ENCODE measurements at regions not wholly inside any gene's neighbourhood (a gene's known extent, or its start where the extent isn't known, plus 50 kb on each side); places are given as distances from the start of the nearest gene placed in this dataset.

DNA sequence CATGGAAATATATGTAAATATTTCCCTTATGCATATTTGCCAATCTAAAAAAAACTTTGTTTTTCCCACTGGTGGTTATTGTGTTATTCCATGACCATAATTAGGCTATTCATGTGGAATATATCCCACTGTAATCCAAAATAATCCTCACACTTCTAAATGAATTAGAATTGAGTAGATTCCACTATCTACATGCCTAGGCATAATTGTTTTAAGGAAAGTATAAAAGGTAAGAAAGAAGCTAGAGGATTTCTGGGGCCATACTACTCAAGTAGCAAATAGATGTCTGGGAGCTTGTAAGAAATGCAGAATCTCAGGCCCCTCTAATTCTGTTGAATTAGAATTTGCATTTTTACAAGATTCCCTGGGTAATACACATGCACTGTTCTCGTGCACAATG is 83.5 kb upstream of the RRP15 start:
- H4K20me1 ChIP-seq (ENCODE audit: control insufficient read depth, insufficient read depth): no peaks in the 10 kb centered on the region
- RAD21 ChIA-PET (ENCODE audit: unreplicated experiment): no interaction called here
- FAIRE-seq (no peak), DNase-seq (ENCODE audit: low read depth, low spot score) (no peak), ATAC-seq (no peak)
- no peak overlapping the region for H3K4me3 ChIP-seq
- SMC1A ChIA-PET (ENCODE audit: uncharacterized antibody, unreplicated experiment): no interaction called here
- POLR2A ChIA-PET: interaction anchor here (0.5 kb wide), 1 partner anchor 113 kb away, joined by 3 read pairs; no protein-coding TSS in a partner anchor
- no peaks in the 10 kb centered on the region for H3K4me1 ChIP-seq (ENCODE audit: control insufficient read depth, insufficient read depth, low read length)
- intact Hi-C loops (cut with micrococcal nuclease; ENCODE audit: unreplicated experiment) (no loop called here), in situ Hi-C loops (cut with MboI) (no loop called here)
- no peak overlapping the region for H3K4me2 ChIP-seq (ENCODE audit: control insufficient read depth, insufficient read depth)
- H3K79me2 ChIP-seq (ENCODE audit: control insufficient read depth, insufficient read depth, low read length): no peaks in the 10 kb centered on the region
- 0% methylated on average over 1 of the region's 1 CpG for WGBS (ENCODE audit: insufficient coverage, insufficient replicate concordance, low lambda C conversion rate, missing lambda C conversion rate)
- no TSS peak for BruUV-seq (replicated peaks)
- no peaks in the 10 kb centered on the region for H3K9me3 ChIP-seq (replicated peaks; ENCODE audit: control insufficient read depth, insufficient read depth, low read length)
- TF ChIP-seq PAX8 (IDR thresholded peaks at IDR 0.05) (no peak), WRNIP1 (IDR thresholded peaks at IDR 0.05; ENCODE audit: borderline replicate concordance, low read depth, low read length) (no peak), RUNX3 (IDR thresholded peaks at IDR 0.05; ENCODE audit: low read length) (no peak), SUZ12 (IDR thresholded peaks at IDR 0.05; ENCODE audit: unreplicated experiment) (no peak), ZNF217 (IDR thresholded peaks at IDR 0.05) (no peak), SPI1 (IDR thresholded peaks at IDR 0.05; ENCODE audit: borderline replicate concordance, insufficient read depth, low read depth, low read length) (no peak), EED (IDR thresholded peaks at IDR 0.05; ENCODE audit: low read depth) (no peak), RCOR1 (conservative IDR thresholded peaks at IDR 0.05; ENCODE audit: low read depth, low read length) (no peak), GATAD2B (conservative IDR thresholded peaks at IDR 0.05; ENCODE audit: low read depth) (no peak), KLF5 (IDR thresholded peaks at IDR 0.05; ENCODE audit: partially characterized antibody) (no peak), SIN3A (IDR thresholded peaks at IDR 0.05; ENCODE audit: low read depth, low read length) (no peak), SMAD5 (IDR thresholded peaks at IDR 0.05; ENCODE audit: low read depth) (no peak), CHD4 (IDR thresholded peaks at IDR 0.05) (no peak), SRF (IDR thresholded peaks at IDR 0.05; ENCODE audit: low read depth in 2 of 2, low read length in 2 of 2) (no peak), FOXM1 (IDR thresholded peaks at IDR 0.05; ENCODE audit: low read depth, low read length) (no peak)
- TF ChIP-seq, protein P1, sequence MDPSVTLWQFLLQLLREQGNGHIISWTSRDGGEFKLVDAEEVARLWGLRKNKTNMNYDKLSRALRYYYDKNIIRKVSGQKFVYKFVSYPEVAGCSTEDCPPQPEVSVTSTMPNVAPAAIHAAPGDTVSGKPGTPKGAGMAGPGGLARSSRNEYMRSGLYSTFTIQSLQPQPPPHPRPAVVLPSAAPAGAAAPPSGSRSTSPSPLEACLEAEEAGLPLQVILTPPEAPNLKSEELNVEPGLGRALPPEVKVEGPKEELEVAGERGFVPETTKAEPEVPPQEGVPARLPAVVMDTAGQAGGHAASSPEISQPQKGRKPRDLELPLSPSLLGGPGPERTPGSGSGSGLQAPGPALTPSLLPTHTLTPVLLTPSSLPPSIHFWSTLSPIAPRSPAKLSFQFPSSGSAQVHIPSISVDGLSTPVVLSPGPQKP (IDR thresholded peaks at IDR 0.05; ENCODE audit: low read depth, low read length): no peak
- TF ChIP-seq, protein P2, sequence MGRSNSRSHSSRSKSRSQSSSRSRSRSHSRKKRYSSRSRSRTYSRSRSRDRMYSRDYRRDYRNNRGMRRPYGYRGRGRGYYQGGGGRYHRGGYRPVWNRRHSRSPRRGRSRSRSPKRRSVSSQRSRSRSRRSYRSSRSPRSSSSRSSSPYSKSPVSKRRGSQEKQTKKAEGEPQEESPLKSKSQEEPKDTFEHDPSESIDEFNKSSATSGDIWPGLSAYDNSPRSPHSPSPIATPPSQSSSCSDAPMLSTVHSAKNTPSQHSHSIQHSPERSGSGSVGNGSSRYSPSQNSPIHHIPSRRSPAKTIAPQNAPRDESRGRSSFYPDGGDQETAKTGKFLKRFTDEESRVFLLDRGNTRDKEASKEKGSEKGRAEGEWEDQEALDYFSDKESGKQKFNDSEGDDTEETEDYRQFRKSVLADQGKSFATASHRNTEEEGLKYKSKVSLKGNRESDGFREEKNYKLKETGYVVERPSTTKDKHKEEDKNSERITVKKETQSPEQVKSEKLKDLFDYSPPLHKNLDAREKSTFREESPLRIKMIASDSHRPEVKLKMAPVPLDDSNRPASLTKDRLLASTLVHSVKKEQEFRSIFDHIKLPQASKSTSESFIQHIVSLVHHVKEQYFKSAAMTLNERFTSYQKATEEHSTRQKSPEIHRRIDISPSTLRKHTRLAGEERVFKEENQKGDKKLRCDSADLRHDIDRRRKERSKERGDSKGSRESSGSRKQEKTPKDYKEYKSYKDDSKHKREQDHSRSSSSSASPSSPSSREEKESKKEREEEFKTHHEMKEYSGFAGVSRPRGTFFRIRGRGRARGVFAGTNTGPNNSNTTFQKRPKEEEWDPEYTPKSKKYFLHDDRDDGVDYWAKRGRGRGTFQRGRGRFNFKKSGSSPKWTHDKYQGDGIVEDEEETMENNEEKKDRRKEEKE (IDR thresholded peaks at IDR 0.05): no peak
- TF ChIP-seq, protein P3, sequence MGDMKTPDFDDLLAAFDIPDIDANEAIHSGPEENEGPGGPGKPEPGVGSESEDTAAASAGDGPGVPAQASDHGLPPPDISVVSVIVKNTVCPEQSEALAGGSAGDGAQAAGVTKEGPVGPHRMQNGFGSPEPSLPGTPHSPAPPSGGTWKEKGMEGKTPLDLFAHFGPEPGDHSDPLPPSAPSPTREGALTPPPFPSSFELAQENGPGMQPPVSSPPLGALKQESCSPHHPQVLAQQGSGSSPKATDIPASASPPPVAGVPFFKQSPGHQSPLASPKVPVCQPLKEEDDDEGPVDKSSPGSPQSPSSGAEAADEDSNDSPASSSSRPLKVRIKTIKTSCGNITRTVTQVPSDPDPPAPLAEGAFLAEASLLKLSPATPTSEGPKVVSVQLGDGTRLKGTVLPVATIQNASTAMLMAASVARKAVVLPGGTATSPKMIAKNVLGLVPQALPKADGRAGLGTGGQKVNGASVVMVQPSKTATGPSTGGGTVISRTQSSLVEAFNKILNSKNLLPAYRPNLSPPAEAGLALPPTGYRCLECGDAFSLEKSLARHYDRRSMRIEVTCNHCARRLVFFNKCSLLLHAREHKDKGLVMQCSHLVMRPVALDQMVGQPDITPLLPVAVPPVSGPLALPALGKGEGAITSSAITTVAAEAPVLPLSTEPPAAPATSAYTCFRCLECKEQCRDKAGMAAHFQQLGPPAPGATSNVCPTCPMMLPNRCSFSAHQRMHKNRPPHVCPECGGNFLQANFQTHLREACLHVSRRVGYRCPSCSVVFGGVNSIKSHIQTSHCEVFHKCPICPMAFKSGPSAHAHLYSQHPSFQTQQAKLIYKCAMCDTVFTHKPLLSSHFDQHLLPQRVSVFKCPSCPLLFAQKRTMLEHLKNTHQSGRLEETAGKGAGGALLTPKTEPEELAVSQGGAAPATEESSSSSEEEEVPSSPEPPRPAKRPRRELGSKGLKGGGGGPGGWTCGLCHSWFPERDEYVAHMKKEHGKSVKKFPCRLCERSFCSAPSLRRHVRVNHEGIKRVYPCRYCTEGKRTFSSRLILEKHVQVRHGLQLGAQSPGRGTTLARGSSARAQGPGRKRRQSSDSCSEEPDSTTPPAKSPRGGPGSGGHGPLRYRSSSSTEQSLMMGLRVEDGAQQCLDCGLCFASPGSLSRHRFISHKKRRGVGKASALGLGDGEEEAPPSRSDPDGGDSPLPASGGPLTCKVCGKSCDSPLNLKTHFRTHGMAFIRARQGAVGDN (IDR thresholded peaks at IDR 0.05): no peak
- no peaks in the 10 kb centered on the region for H3K27me3 ChIP-seq (replicated peaks in 1 of 2; ENCODE audit: control insufficient read depth in 2 of 2, insufficient read depth in 2 of 2, low read length in 1 of 2)
- H3K9ac ChIP-seq (ENCODE audit: control insufficient read depth, insufficient read depth, low read length): no peak overlapping the region
- no peak overlapping the region for H3K27ac ChIP-seq (ENCODE audit: control insufficient read depth, insufficient read depth)
- H2AFZ ChIP-seq (ENCODE audit: control insufficient read depth, low read depth, low read length): no peak overlapping the region
- no peaks in the 10 kb centered on the region for H3K36me3 ChIP-seq (ENCODE audit: control insufficient read depth in 2 of 2, insufficient read depth in 2 of 2, low read length in 1 of 2)
- CTCF ChIA-PET: no interaction called here
